HL-60 (cell line): ENCODE measurements at regions not wholly inside any gene's neighbourhood (a gene's known extent, or its start where the extent isn't known, plus 50 kb on each side); places are given as distances from the start of the nearest gene placed in this dataset.

ENCODE experiments used
- DNase-seq, 2 experiments: peaks; one replicate each; pipeline ENCODE4 v3.0.0-alpha.2; 2010 to 2020; ENCODE audit warnings: low read depth in 1 of 2, low spot score in 1 of 2
- H3K27ac ChIP-seq: fragments of 250-450 bp; sonication (Bioruptor Pico); replicated peaks from 2 replicates; pipeline ENCODE4 v1.5.1; 2020; ENCODE audit warnings: mild to moderate bottlenecking, moderate library complexity
- H3K27me3 ChIP-seq: fragments of 250-450 bp; sonication (Bioruptor Pico); 2 replicates; pipeline ENCODE4 v1.5.1; 2021; ENCODE audit warnings: mild to moderate bottlenecking, moderate library complexity; ENCODE audit not compliant: insufficient read depth, poor library complexity, severe bottlenecking
- H3K4me3 ChIP-seq: replicated peaks from 2 replicates; pipeline ENCODE4 v1.5.1; 2011; ENCODE audit warnings: mild to moderate bottlenecking, control low read depth, low read length; ENCODE audit not compliant: insufficient read depth
- CTCF ChIP-seq: IDR thresholded peaks from one replicate; pipeline ENCODE4 v1.5.1; 2011; ENCODE audit warnings: low read length, control low read depth, inconsistent platforms; ENCODE audit not compliant: insufficient read depth
- GABPA ChIP-seq: IDR thresholded peaks from 2 replicates; pipeline ENCODE4 v1.6.1; 2012; ENCODE audit warnings: low read depth
- POLR2AphosphoS5 ChIP-seq: IDR thresholded peaks from 2 replicates; pipeline ENCODE4 v1.6.1; 2012; ENCODE audit warnings: low read depth
- REST ChIP-seq: IDR thresholded peaks from 2 replicates; pipeline ENCODE4 v1.6.1; 2012; ENCODE audit warnings: low read depth; ENCODE audit not compliant: insufficient replicate concordance
- SPI1 ChIP-seq: IDR thresholded peaks from 2 replicates; pipeline ENCODE4 v1.6.1; 2012; ENCODE audit warnings: low read depth, mild to moderate bottlenecking, borderline replicate concordance

- TF ChIP-seq GABPA (no peak), REST (no peak), POLR2AphosphoS5 (no peak), SPI1 (no peak), CTCF (no peak)
- H3K27ac ChIP-seq: no peak overlapping the region
- no peak overlapping the region for H3K4me3 ChIP-seq
- DNase-seq: no peak
- H3K27me3 ChIP-seq: no peaks in the 10 kb centered on the region
Observed at GRCh38 chr18:67646890-67647289, 130.4 kb upstream of the DSEL start.

- no peak for DNase-seq
- Histone ChIP-seq H3K27me3 (no peaks in the 10 kb centered on the region), H3K27ac (no peak overlapping the region), H3K4me3 (no peak overlapping the region)
- TF ChIP-seq POLR2AphosphoS5 (no peak), CTCF (no peak), REST (no peak), GABPA (no peak), SPI1 (no peak)
Observed at GRCh38 chr18:67644226-67644625, 127.7 kb upstream of the DSEL start.

- TF ChIP-seq REST (no peak), CTCF (no peak)
- H3K27ac ChIP-seq: no peak overlapping the region
- no peak for DNase-seq
- no peaks in the 10 kb centered on the region for H3K27me3 ChIP-seq
- no peak overlapping the region for H3K4me3 ChIP-seq
Observed at GRCh38 chr18:67639872-67640271, 123.4 kb upstream of the DSEL start.
